ENCODE measurements at regions not wholly inside any gene's neighbourhood (a gene's known extent, or its start where the extent isn't known, plus 50 kb on each side); places are given as distances from the start of the nearest gene placed in this dataset.

DNA sequence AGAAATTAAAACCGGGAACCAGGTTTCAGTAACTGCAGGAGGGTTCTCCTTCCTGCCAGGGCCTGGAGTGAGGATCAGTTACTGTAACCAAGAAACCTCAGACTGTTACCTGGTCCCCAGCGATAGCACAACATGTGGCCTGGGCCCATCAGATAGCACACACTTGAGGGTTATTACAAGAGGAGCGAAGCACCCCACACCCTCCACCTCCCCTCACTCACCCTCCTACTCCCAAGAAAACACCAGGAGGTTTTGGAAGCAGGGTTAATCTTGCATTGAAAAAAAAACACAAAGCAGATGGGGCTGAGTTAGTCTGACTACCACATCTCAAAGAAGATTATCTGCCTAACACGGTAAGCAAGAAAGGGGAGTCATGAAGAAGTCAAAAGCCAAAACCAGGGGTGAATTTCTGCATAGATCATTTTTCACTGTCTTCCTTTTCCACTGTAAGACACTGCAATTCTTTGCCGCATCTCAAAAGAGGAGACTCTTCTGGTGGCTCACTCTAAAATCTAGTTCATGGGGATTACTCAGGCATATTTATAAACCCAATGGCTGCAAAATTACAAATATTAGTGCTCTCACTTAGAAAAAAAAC is 75.9 kb upstream of the DOCK9 start:
- TF ChIP-seq, protein P1, sequence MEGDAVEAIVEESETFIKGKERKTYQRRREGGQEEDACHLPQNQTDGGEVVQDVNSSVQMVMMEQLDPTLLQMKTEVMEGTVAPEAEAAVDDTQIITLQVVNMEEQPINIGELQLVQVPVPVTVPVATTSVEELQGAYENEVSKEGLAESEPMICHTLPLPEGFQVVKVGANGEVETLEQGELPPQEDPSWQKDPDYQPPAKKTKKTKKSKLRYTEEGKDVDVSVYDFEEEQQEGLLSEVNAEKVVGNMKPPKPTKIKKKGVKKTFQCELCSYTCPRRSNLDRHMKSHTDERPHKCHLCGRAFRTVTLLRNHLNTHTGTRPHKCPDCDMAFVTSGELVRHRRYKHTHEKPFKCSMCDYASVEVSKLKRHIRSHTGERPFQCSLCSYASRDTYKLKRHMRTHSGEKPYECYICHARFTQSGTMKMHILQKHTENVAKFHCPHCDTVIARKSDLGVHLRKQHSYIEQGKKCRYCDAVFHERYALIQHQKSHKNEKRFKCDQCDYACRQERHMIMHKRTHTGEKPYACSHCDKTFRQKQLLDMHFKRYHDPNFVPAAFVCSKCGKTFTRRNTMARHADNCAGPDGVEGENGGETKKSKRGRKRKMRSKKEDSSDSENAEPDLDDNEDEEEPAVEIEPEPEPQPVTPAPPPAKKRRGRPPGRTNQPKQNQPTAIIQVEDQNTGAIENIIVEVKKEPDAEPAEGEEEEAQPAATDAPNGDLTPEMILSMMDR (IDR thresholded peaks at IDR 0.05), result no peak
- no peak for TF ChIP-seq POLR2A (IDR thresholded peaks at IDR 0.05)

Measured in adrenal gland (tissue), 5 donors.